ENCODE measurements at regions not wholly inside any gene's neighbourhood (a gene's known extent, or its start where the extent isn't known, plus 50 kb on each side); places are given as distances from the start of the nearest gene placed in this dataset.

GRCh38 chr12:31877884-31878283 is 81.3 kb upstream of the RESF1 start:
- Mint-ChIP-seq H3K27me3 (ENCODE audit: low read depth) (no peaks in the 10 kb centered on the region), H3K36me3 (ENCODE audit: insufficient read depth in 1 of 3, low read depth in 3 of 3) (peaks cover 0 to 11% (median 10%) of the 10 kb centered on the region in 3 experiments; a peak in 5 of 7 replicates), H3K4me3 (no peak overlapping the region), H3K4me1 (peaks cover 21 to 26% of the 10 kb centered on the region in 2 experiments), H3K27ac (no peak overlapping the region), H3K9me3 (peaks cover 6 to 16% of the 10 kb centered on the region in 2 experiments)
- Histone ChIP-seq H3K56ac (ENCODE audit: insufficient read length, low read depth, low read length) (no peak overlapping the region), H2BK120ac (ENCODE audit: low read depth, low read length, poor library complexity, severe bottlenecking) (no peak overlapping the region), H3K23ac (ENCODE audit: insufficient read length, low read depth, low read length) (no peak overlapping the region), H3K79me2 (ENCODE audit: insufficient read depth, low read length) (no peaks in the 10 kb centered on the region), H3K4me2 (ENCODE audit: insufficient read depth, insufficient read length, low read length) (no peak overlapping the region), H3K18ac (ENCODE audit: insufficient read length, low read depth, low read length) (no peak overlapping the region), H4K5ac (ENCODE audit: insufficient read length, low read depth, low read length) (no peak overlapping the region), H3K14ac (ENCODE audit: insufficient read depth, low read length) (no peak overlapping the region), H3K4me1 (ENCODE audit: insufficient read depth, low read length) (no peaks in the 10 kb centered on the region; the same call in 1 of the 2 replicates), H2BK20ac (ENCODE audit: low read depth, low read length, poor library complexity, severe bottlenecking) (no peak overlapping the region), H3K27me3 (ENCODE audit: insufficient read depth, low read length) (no peaks in the 10 kb centered on the region), H3T11ph (ENCODE audit: low read length) (no peak overlapping the region), H3K9ac (ENCODE audit: extremely low read depth, insufficient read length, low read length) (no peak overlapping the region), H3K79me1 (ENCODE audit: insufficient read depth, low read depth, low read length, poor library complexity, severe bottlenecking) (no peaks in the 10 kb centered on the region), H2AFZ (ENCODE audit: low read length) (no peak overlapping the region), H3K27ac (ENCODE audit: insufficient read length, low read depth, low read length) (no peak overlapping the region), H4K8ac (replicated peaks; ENCODE audit: insufficient read length, low read depth, low read length) (no peak overlapping the region), H4K20me1 (ENCODE audit: control insufficient read depth, insufficient read depth, insufficient read length) (no peaks in the 10 kb centered on the region), H3K4ac (ENCODE audit: low read depth, low read length) (no peak overlapping the region), H2BK5ac (ENCODE audit: insufficient read length, low read length) (no peak overlapping the region), H2BK12ac (ENCODE audit: insufficient read length, low read depth, low read length) (no peak overlapping the region), H3K23me2 (ENCODE audit: insufficient read length, low read depth, low read length, poor library complexity, severe bottlenecking) (no peaks in the 10 kb centered on the region), H4K91ac (ENCODE audit: insufficient read length, low read depth, low read length) (no peak overlapping the region), H3K9me3 (ENCODE audit: control insufficient read depth, low read depth, low read length) (no peaks in the 10 kb centered on the region), H2BK15ac (ENCODE audit: low read depth, low read length) (no peak overlapping the region), H2AK5ac (ENCODE audit: insufficient read length, low read length) (no peak overlapping the region)
- WGBS (ENCODE audit: extremely low coverage, insufficient read length, low lambda C conversion rate), result no CpG with 5 or more reads among the region's 1 CpG
- DNase-seq, result no peak
- TF ChIP-seq CTCF (conservative IDR thresholded peaks at IDR 0.05), result no peak
